Mesothelial cell of epicardium (in vitro differentiated cells): ENCODE measurements at regions not wholly inside any gene's neighbourhood (a gene's known extent, or its start where the extent isn't known, plus 50 kb on each side); places are given as distances from the start of the nearest gene placed in this dataset.
A peak's percentile ranks its signal among the peaks of the same experiment; 100 is the strongest.

Experiments used
- DNase-seq, 2 experiments: peaks; one replicate each; pipeline ENCODE4 v3.0.0; 2021; ENCODE audit warnings: low spot score in 2 of 2; ENCODE audit not compliant: unreplicated experiment in 2 of 2
- H3K27ac Mint-ChIP-seq: 2 replicates; pipeline ENCODE4 v1.8.0; 2021; ENCODE audit warnings: mixed read lengths
- H3K27me3 Mint-ChIP-seq: 2 replicates; pipeline ENCODE4 v1.8.0; 2021; ENCODE audit warnings: low read depth, mixed read lengths
- H3K36me3 Mint-ChIP-seq: 2 replicates; pipeline ENCODE4 v1.8.0; 2021; ENCODE audit warnings: mixed read lengths
- H3K4me1 Mint-ChIP-seq: 2 replicates; pipeline ENCODE4 v1.8.0; 2021; ENCODE audit warnings: mixed read lengths
- H3K4me3 Mint-ChIP-seq: 2 replicates; pipeline ENCODE4 v1.8.0; 2021; ENCODE audit warnings: mild to moderate bottlenecking, moderate library complexity, mixed read lengths
- H3K9me3 Mint-ChIP-seq: 2 replicates; pipeline ENCODE4 v1.8.0; 2021; ENCODE audit warnings: mixed read lengths
- TF ChIP-seq, protein P1 (sequence below): fragments of 200-600 bp; sonication (generic); IDR thresholded peaks from one replicate; pipeline ENCODE4 v1.5.0; 2021; ENCODE audit warnings: antibody characterized with exemption; ENCODE audit not compliant: unreplicated experiment

DNA sequence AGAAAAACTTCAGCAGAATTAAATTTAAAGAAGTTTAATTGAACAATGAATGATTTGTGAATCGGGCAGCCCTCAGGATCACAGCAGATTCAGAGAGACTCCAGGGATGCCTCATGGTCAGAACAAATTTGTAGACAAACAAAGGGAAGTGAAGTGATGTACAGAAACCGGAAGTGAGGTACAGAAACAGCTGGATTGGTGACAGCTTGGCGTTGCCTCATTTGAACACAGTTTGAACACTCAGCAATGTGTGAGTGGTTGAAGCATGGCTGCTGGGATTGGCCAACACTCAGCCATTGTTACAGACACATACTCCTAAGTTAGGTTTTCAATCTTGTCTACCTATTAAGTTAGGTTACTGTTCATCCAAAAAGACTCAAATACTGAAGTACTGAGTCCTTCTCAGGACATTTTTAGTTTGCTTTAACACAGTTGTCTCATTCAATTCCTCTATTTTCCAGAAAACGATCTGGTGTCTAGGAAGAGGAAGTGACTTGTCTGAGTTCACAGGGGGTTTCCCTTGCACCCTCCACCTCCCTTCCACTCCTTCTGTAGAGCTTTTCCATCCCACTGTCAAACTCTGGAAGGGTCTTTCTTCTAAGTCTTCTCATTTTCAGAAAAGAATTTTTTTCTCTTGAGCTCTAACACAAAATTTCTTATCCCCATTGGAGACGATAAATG lies 137.9 kb downstream of the SLC4A3 start:
- Mint-ChIP-seq H3K9me3 (peaks cover 3% of the 10 kb centered on the region), H3K36me3 (no peaks in the 10 kb centered on the region), H3K27ac (no peak overlapping the region), H3K4me1 (peaks cover 8% of the 10 kb centered on the region), H3K4me3 (no peak overlapping the region), H3K27me3 (peaks cover 8% of the 10 kb centered on the region)
- TF ChIP-seq, protein P1, sequence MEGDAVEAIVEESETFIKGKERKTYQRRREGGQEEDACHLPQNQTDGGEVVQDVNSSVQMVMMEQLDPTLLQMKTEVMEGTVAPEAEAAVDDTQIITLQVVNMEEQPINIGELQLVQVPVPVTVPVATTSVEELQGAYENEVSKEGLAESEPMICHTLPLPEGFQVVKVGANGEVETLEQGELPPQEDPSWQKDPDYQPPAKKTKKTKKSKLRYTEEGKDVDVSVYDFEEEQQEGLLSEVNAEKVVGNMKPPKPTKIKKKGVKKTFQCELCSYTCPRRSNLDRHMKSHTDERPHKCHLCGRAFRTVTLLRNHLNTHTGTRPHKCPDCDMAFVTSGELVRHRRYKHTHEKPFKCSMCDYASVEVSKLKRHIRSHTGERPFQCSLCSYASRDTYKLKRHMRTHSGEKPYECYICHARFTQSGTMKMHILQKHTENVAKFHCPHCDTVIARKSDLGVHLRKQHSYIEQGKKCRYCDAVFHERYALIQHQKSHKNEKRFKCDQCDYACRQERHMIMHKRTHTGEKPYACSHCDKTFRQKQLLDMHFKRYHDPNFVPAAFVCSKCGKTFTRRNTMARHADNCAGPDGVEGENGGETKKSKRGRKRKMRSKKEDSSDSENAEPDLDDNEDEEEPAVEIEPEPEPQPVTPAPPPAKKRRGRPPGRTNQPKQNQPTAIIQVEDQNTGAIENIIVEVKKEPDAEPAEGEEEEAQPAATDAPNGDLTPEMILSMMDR = no peak
- no peak for DNase-seq

DNA sequence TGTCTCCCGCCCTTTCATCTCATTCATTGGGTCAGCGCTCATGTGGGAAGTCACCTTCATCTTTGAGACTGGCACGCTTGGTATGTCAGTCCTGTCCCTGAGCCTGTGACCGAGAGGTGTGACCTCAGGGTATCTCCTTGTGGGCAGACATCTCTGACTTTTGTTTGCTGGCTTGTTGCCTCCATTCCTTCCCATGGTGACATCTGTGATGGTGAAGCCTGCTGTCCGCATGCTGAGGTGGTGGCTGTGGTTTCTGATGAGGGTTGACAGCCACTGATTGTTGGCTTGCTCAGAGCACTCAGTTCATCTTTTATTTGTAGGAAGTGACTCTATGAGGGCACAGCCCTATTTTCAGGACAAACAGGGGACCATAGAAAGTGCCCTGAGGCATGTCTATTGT lies 139.2 kb downstream of the SLC4A3 start:
- Mint-ChIP-seq H3K36me3 (no peaks in the 10 kb centered on the region), H3K27me3 (peaks cover 5% of the 10 kb centered on the region), H3K4me1 (peaks cover 8% of the 10 kb centered on the region), H3K4me3 (no peak overlapping the region), H3K27ac (no peak overlapping the region), H3K9me3 (peaks cover 6% of the 10 kb centered on the region)
- DNase-seq = no peak
- TF ChIP-seq, protein P1 = no peak

DNA sequence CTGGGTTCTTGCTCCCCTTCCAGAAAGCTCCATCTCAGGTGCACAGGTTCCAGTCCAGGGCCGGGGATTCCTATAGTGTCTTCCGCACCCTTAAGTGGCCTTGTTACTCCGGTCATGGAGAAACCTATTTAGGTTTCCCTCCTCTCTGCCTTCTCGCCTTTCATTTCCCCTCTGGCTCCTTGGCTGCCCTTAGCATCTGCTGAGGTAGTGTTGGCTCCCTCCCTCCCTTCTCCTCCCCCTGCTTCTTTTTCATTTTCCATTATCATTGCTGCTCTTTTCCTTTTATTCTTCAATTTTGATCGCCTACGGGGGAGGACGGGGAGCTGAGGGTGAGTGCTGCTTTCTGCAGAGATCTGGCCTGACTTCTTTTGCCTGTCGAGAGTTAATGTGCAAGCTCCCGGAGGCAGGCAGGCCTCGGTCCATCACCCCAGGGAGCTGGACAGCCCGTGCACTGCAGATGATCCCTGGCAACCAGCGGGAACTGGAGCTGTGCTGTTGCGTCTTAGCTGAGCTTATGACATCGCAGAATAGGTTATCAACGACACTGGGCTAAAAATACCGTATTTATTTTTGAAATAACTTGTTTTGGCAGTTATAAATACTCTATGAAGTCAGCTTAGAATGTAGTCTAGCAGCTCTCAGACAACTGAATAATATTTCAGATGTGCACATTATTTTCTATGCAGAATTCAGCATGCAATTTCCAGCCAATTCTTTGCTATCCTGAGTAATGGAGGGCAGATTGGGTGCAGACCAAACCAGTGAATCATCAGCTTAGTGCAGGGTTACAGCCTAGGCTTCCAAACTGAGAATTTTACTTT lies 141.9 kb downstream of the SLC4A3 start:
- TF ChIP-seq, protein P1 = no peak
- Mint-ChIP-seq H3K9me3 (peaks cover 6% of the 10 kb centered on the region), H3K36me3 (no peaks in the 10 kb centered on the region), H3K4me1 (peaks cover 24% of the 10 kb centered on the region), H3K4me3 (no peak overlapping the region), H3K27me3 (peaks cover 5% of the 10 kb centered on the region), H3K27ac (peak overlapping the region; percentile 8)
- DNase-seq = no peak

DNA sequence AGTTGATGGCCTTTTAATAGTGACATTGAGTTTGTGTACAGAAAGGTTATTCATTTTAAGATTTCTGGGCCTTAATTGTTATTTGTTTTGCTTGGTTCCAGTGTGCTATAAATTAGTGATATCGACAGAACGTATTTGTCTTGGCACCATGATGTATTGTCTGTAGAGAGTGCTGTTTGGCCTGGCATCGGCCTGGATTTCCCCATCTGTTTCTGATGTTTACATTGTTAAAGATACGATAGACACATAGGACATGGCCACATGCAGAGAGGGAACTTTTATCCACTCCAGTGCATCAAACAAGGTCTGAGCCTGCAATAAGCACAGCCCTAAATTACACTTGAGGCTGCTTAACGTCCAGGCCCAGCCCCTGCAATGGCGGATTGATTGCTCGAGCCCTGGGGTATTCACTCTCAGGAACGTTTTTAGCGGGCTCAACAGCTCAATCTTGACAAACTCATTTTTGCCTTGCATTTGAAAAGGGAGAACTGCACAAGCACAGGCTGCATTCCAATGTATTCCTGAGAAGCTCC lies 144.7 kb downstream of the SLC4A3 start:
- TF ChIP-seq, protein P1 = no peak
- no peaks in the 10 kb centered on the region for H3K36me3 Mint-ChIP-seq
- H3K27ac Mint-ChIP-seq = no peak overlapping the region
- H3K4me1 Mint-ChIP-seq = peaks cover 26% of the 10 kb centered on the region
- DNase-seq = no peak
- peaks cover 6% of the 10 kb centered on the region for H3K9me3 Mint-ChIP-seq
- H3K4me3 Mint-ChIP-seq = no peak overlapping the region
- H3K27me3 Mint-ChIP-seq = peaks cover 2% of the 10 kb centered on the region

DNA sequence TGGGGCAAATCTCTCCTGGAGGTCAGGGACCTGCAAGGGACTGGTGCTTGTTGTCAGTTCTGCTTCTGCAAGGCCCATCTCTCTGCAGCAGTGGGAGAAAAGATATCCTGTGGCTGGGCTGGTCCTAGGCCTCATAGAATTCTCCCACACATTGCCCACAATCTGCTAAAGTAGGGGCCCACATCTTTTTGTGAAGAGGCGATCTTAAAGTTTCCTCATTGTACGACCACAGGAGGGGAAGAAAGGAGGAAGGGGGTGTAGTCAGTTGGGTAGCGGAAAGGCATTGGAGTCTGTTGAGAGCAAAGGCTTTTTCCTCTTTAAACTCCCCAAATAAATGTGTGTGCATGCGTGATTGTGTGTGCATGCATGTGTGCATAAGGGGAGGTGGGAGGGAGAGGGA lies 145.3 kb downstream of the SLC4A3 start:
- H3K4me1 Mint-ChIP-seq = peaks cover 31% of the 10 kb centered on the region
- H3K36me3 Mint-ChIP-seq = no peaks in the 10 kb centered on the region
- H3K4me3 Mint-ChIP-seq = no peak overlapping the region
- TF ChIP-seq, protein P1 = no peak
- H3K27ac Mint-ChIP-seq = no peak overlapping the region
- DNase-seq = no peak
- H3K9me3 Mint-ChIP-seq = peaks cover 6% of the 10 kb centered on the region
- peaks cover 2% of the 10 kb centered on the region for H3K27me3 Mint-ChIP-seq
